ENCODE measurements at regions not wholly inside any gene's neighbourhood (a gene's known extent, or its start where the extent isn't known, plus 50 kb on each side); places are given as distances from the start of the nearest gene placed in this dataset.

GRCh38 chr16:73219176-73219575, 171.2 kb upstream of the ZFHX3 start:
- TF ChIP-seq CTCF (conservative IDR thresholded peaks at IDR 0.05 in 1 of 2, IDR thresholded peaks at IDR 0.05 in 1 of 2; ENCODE audit: low read depth in 1 of 2, low read length in 2 of 2): peak; percentile 30 to 39
- no peak for TF ChIP-seq EZH2 (IDR thresholded peaks at IDR 0.05; ENCODE audit: low read length, missing control alignments)

All from fibroblast of lung (primary cell).